Transverse colon (tissue), 3 donors: ENCODE measurements at regions not wholly inside any gene's neighbourhood (a gene's known extent, or its start where the extent isn't known, plus 50 kb on each side); places are given as distances from the start of the nearest gene placed in this dataset.

Experiments
- POLR2A ChIP-seq: fragments of 450-650 bp; IDR thresholded peaks from one replicate; pipeline ENCODE4 v1.6.1; 2016; ENCODE audit warnings: antibody characterized with exemption, mild to moderate bottlenecking, moderate library complexity
- TF ChIP-seq, protein P1 (sequence below), 5 experiments: fragments of 200-600 bp in 3 of 5; fragments of 450-650 bp in 2 of 5; sonication (generic) in 3 of 5; IDR thresholded peaks; 1 replicate in 2 of 5; 2 replicates in 3 of 5; pipeline ENCODE4 v1.5.1; 2016 to 2017; ENCODE audit warnings: antibody characterized with exemption in 5 of 5, inconsistent platforms in 3 of 5, mild to moderate bottlenecking in 2 of 5, moderate library complexity in 1 of 5

DNA sequence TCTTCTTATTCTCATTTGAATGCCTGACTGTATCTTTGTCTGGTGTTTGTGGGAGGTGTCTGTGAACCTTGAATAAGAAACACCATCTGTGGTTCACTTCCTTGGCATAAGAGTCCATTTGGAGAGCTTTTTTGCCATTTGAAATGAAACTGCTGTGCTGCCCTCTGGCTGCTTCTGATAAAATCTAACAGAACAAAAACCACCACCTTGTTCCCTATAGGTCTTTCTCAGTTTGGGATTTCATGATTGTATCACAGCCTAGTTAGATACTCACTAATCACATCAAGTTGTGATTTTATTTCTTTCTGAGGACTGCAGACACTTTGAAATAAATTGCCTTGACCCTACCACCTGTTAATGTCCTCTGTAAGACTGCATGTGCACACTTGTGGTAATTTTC, 102.7 kb upstream of the FAM13C start:
- TF ChIP-seq POLR2A, result no peak
- TF ChIP-seq, protein P1, sequence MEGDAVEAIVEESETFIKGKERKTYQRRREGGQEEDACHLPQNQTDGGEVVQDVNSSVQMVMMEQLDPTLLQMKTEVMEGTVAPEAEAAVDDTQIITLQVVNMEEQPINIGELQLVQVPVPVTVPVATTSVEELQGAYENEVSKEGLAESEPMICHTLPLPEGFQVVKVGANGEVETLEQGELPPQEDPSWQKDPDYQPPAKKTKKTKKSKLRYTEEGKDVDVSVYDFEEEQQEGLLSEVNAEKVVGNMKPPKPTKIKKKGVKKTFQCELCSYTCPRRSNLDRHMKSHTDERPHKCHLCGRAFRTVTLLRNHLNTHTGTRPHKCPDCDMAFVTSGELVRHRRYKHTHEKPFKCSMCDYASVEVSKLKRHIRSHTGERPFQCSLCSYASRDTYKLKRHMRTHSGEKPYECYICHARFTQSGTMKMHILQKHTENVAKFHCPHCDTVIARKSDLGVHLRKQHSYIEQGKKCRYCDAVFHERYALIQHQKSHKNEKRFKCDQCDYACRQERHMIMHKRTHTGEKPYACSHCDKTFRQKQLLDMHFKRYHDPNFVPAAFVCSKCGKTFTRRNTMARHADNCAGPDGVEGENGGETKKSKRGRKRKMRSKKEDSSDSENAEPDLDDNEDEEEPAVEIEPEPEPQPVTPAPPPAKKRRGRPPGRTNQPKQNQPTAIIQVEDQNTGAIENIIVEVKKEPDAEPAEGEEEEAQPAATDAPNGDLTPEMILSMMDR (IDR thresholded peaks at IDR 0.05), result no peak
